GM21576 (cell line): ENCODE measurements at regions not wholly inside any gene's neighbourhood (a gene's known extent, or its start where the extent isn't known, plus 50 kb on each side); places are given as distances from the start of the nearest gene placed in this dataset.

Source experiments
- ATAC-seq: cut with Tn5 transposase; IDR thresholded peaks from one replicate; pipeline ENCODE4 v1.9.1; 2021; ENCODE audit warnings: mild to moderate bottlenecking, moderate library complexity; ENCODE audit not compliant: unreplicated experiment

- ATAC-seq: no peak
Observed at GRCh38 chr2:61722800-61723199, 131.1 kb downstream of the FAM161A start.

GRCh38 chr2:61722318-61722717 is 131.5 kb downstream of the FAM161A start:
- ATAC-seq: no peak

- ATAC-seq: no peak
Observed at GRCh38 chr2:61721382-61721781, 132.5 kb downstream of the FAM161A start.

GRCh38 chr2:61720911-61721310 is 132.9 kb downstream of the FAM161A start:
- ATAC-seq: no peak

GRCh38 chr2:61718965-61719364 is 134.9 kb downstream of the FAM161A start:
- ATAC-seq: no peak

GRCh38 chr2:61715506-61715905 is 138.4 kb downstream of the FAM161A start:
- ATAC-seq: no peak

GRCh38 chr2:61714210-61714609 is 139.7 kb downstream of the FAM161A start:
- no peak for ATAC-seq

GRCh38 chr2:61713457-61713856 is 140.4 kb downstream of the FAM161A start:
- ATAC-seq: no peak

- no peak for ATAC-seq
Observed at GRCh38 chr2:61712060-61712459, 141.8 kb downstream of the FAM161A start.

GRCh38 chr2:61710711-61711110 is 143.1 kb downstream of the FAM161A start:
- no peak for ATAC-seq

- ATAC-seq: peak; percentile 98
Observed at GRCh38 chr2:61707984-61708852, 145.6 kb downstream of the FAM161A start.

GRCh38 chr2:61705625-61706024 is 148.2 kb downstream of the FAM161A start:
- no peak for ATAC-seq

- ATAC-seq: no peak
Observed at GRCh38 chr2:61704364-61704763, 149.5 kb downstream of the FAM161A start.

GRCh38 chr2:61702088-61702467 is 151.8 kb downstream of the FAM161A start:
- ATAC-seq: no peak

- no peak for ATAC-seq
Observed at GRCh38 chr2:61700464-61700863, 153.4 kb downstream of the FAM161A start.

- ATAC-seq: peak; percentile 96
Observed at GRCh38 chr2:61694312-61695274, 156.4 kb upstream of the XPO1 start.

- ATAC-seq: no peak
Observed at GRCh38 chr2:61693744-61694143, 155.6 kb upstream of the XPO1 start.

- ATAC-seq: no peak
Observed at GRCh38 chr2:61690078-61690596, 152.0 kb upstream of the XPO1 start.

- no peak for ATAC-seq
Observed at GRCh38 chr2:61689568-61689967, 151.4 kb upstream of the XPO1 start.

GRCh38 chr2:61688369-61689334 is 150.5 kb upstream of the XPO1 start:
- no peak for ATAC-seq
